HL-60 (cell line): ENCODE measurements at regions not wholly inside any gene's neighbourhood (a gene's known extent, or its start where the extent isn't known, plus 50 kb on each side); places are given as distances from the start of the nearest gene placed in this dataset.

Source experiments
- DNase-seq, 2 experiments: peaks; one replicate each; pipeline ENCODE4 v3.0.0-alpha.2; 2010 to 2020; ENCODE audit warnings: low read depth in 1 of 2, low spot score in 1 of 2
- H3K27ac ChIP-seq: fragments of 250-450 bp; sonication (Bioruptor Pico); replicated peaks from 2 replicates; pipeline ENCODE4 v1.5.1; 2020; ENCODE audit warnings: mild to moderate bottlenecking, moderate library complexity
- H3K27me3 ChIP-seq: fragments of 250-450 bp; sonication (Bioruptor Pico); 2 replicates; pipeline ENCODE4 v1.5.1; 2021; ENCODE audit warnings: mild to moderate bottlenecking, moderate library complexity; ENCODE audit not compliant: insufficient read depth, poor library complexity, severe bottlenecking
- H3K4me3 ChIP-seq: replicated peaks from 2 replicates; pipeline ENCODE4 v1.5.1; 2011; ENCODE audit warnings: mild to moderate bottlenecking, control low read depth, low read length; ENCODE audit not compliant: insufficient read depth
- GABPA ChIP-seq: IDR thresholded peaks from 2 replicates; pipeline ENCODE4 v1.6.1; 2012; ENCODE audit warnings: low read depth
- POLR2AphosphoS5 ChIP-seq: IDR thresholded peaks from 2 replicates; pipeline ENCODE4 v1.6.1; 2012; ENCODE audit warnings: low read depth
- SPI1 ChIP-seq: IDR thresholded peaks from 2 replicates; pipeline ENCODE4 v1.6.1; 2012; ENCODE audit warnings: low read depth, mild to moderate bottlenecking, borderline replicate concordance
- TF ChIP-seq, protein P1 (sequence below): IDR thresholded peaks from one replicate; pipeline ENCODE4 v1.5.1; 2011; ENCODE audit warnings: low read length, control low read depth, inconsistent platforms; ENCODE audit not compliant: insufficient read depth
- TF ChIP-seq, protein P2 (sequence below): IDR thresholded peaks from 2 replicates; pipeline ENCODE4 v1.6.1; 2012; ENCODE audit warnings: low read depth; ENCODE audit not compliant: insufficient replicate concordance

DNA sequence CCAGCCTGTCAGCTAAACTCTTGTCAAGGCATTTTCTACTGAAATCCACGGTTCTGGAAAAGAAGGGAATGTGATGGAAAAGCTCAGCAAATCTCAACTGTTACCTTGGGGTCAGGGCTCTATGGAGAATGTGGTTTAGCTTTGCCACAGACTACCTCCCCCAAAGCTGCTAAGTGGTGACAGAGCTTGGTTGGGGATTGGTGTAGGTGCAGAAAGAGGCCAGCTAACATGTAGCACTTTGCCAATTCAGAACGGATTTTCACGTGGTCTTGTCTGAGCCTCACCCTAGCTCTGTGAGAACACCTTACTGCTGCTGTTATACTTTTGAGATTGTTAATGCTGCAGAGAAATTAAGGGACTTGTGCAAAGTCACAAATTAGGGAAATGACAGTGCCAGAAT lies 331.1 kb downstream of the RND3 start:
- Histone ChIP-seq H3K27me3 (no peaks in the 10 kb centered on the region), H3K27ac (no peak overlapping the region), H3K4me3 (no peak overlapping the region)
- no peak for DNase-seq
- no peak for TF ChIP-seq GABPA
- TF ChIP-seq SPI1: no peak
- TF ChIP-seq, protein P1, sequence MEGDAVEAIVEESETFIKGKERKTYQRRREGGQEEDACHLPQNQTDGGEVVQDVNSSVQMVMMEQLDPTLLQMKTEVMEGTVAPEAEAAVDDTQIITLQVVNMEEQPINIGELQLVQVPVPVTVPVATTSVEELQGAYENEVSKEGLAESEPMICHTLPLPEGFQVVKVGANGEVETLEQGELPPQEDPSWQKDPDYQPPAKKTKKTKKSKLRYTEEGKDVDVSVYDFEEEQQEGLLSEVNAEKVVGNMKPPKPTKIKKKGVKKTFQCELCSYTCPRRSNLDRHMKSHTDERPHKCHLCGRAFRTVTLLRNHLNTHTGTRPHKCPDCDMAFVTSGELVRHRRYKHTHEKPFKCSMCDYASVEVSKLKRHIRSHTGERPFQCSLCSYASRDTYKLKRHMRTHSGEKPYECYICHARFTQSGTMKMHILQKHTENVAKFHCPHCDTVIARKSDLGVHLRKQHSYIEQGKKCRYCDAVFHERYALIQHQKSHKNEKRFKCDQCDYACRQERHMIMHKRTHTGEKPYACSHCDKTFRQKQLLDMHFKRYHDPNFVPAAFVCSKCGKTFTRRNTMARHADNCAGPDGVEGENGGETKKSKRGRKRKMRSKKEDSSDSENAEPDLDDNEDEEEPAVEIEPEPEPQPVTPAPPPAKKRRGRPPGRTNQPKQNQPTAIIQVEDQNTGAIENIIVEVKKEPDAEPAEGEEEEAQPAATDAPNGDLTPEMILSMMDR: no peak
- TF ChIP-seq, protein P2, sequence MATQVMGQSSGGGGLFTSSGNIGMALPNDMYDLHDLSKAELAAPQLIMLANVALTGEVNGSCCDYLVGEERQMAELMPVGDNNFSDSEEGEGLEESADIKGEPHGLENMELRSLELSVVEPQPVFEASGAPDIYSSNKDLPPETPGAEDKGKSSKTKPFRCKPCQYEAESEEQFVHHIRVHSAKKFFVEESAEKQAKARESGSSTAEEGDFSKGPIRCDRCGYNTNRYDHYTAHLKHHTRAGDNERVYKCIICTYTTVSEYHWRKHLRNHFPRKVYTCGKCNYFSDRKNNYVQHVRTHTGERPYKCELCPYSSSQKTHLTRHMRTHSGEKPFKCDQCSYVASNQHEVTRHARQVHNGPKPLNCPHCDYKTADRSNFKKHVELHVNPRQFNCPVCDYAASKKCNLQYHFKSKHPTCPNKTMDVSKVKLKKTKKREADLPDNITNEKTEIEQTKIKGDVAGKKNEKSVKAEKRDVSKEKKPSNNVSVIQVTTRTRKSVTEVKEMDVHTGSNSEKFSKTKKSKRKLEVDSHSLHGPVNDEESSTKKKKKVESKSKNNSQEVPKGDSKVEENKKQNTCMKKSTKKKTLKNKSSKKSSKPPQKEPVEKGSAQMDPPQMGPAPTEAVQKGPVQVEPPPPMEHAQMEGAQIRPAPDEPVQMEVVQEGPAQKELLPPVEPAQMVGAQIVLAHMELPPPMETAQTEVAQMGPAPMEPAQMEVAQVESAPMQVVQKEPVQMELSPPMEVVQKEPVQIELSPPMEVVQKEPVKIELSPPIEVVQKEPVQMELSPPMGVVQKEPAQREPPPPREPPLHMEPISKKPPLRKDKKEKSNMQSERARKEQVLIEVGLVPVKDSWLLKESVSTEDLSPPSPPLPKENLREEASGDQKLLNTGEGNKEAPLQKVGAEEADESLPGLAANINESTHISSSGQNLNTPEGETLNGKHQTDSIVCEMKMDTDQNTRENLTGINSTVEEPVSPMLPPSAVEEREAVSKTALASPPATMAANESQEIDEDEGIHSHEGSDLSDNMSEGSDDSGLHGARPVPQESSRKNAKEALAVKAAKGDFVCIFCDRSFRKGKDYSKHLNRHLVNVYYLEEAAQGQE: no peak
- TF ChIP-seq POLR2AphosphoS5: no peak

DNA sequence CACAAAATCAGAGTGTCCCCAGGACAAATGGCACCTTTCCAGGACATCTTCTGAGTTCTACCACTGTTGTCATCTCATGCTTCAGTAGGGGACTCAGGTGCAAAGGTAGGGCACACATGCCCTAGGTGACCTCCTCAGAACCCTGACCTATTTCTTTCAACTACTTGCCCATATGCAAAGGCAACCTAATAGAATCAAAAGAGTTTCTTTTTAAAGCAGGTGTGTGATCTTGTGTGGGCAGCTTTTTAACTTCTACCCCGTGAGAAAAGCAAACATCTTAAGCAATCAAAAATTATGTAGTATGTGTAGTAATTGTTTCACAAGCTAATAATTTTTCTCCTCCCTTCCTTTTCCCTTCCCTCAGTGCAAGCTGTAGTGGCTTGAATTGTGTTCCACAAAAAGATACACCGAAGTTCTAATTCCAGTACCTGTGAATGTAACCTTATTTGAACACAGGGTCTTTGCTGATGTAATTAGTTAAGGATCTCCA lies 333.1 kb downstream of the RND3 start:
- H3K27ac ChIP-seq: no peak overlapping the region
- H3K4me3 ChIP-seq: no peak overlapping the region
- H3K27me3 ChIP-seq: no peaks in the 10 kb centered on the region
- TF ChIP-seq, protein P1: no peak
- TF ChIP-seq GABPA (no peak), POLR2AphosphoS5 (no peak), SPI1 (no peak)
- TF ChIP-seq, protein P2: no peak
- no peak for DNase-seq

DNA sequence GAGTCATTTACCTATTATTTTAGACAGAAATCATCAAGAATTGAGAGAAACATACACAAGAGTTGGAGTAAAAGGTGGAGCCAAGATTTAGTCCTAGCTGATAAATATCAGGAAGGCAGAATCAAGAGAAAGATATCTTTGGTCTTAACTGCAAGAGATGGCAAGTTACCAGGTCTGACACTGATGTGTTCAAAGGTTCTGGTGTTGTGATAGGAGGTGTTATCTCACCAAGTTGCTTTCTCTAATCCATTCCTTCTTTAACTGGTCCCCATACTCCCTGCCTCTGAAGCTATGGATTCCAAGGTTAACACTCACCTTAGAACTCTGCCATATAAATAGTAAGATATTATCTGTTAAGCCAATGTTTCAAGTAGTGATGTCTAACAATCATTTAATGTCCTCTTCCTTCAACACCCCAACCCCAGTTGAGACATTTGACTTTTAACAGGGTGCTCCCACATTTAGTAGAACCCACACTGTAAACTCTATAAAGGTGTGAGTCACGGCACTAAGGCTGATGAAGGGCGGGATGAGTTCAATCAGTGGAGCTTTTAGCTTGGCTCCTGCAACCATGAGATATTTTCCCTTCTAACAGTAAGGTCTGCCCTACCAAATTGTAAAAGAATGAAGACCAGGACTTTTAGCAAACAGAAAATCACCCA lies 333.7 kb downstream of the RND3 start:
- TF ChIP-seq GABPA: no peak
- TF ChIP-seq, protein P2: no peak
- no peak for TF ChIP-seq POLR2AphosphoS5
- no peak for TF ChIP-seq SPI1
- Histone ChIP-seq H3K27ac (no peak overlapping the region), H3K27me3 (no peaks in the 10 kb centered on the region), H3K4me3 (no peak overlapping the region)
- no peak for DNase-seq
